NCI-H128 (cell line): ENCODE measurements at regions not wholly inside any gene's neighbourhood (a gene's known extent, or its start where the extent isn't known, plus 50 kb on each side); places are given as distances from the start of the nearest gene placed in this dataset.
"Not testable (repeated sequence)": the region's sequence is repeated elsewhere in the genome, so short reads cannot be mapped to it uniquely, and the experiment has no call there.

Experiments used
- DNase-seq: peaks from one replicate; lab custom pipeline; 2025; ENCODE audit not compliant: unreplicated experiment; lab: John Stamatoyannopoulos, UW

DNA sequence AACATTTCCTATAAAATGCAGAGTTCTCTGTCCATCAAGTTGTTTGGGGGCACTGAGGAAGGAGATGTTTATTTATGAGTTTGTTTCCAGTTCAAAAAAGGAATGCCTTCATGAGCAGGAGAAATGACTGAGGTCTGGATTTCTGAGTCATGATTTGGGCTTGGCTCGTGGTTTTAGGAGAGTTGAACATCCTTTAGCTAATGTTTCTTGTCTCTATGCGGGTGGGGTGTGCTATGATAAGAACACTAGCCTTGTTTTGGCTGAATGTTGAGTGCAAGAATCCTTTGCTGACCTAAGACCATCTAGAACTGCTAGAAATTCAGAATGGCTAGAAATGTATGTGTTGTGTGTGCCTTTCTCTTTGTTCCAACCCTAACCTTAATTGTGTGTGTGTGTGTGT lies 59.1 kb upstream of the NBPF11 start:
- DNase-seq: not testable (repeated sequence)

DNA sequence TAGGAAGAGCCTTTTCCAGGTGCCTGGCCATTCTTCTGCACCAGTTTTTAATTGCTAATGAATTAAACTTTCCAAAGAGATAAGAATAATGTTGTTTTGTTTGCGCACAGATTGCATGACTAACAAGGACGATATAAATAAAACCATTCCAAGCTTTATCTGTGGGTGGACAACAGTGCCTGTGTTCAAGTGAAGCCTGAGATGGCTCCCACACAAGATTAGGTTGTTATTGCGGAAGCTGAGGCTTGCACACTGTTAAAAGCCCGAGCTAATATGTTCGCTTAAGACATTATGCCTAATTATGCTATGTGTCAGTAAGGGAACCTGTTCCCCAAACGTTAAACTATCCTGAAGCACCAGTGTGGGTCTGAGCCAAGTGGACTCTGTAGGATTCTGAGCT lies 58.5 kb upstream of the NBPF11 start:
- not testable (repeated sequence) for DNase-seq

DNA sequence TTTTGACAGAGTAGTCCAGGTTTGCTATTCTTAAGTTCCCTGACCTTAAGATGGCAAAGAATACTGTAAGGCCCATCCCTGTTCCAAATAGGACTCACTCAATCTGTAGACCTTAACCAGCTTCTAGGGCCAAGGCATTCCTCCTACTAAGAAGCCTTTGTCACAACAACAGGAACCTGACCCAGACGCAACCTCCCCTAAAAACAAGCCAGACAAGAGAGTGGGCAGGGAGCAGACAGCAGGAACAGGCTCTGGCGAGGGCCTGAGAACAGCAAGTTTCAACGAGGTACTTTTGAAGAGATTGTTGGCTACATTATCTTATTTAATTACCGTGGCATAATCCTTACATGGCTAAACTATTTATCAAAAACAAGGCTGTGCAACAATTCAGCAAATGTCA lies 58.1 kb upstream of the NBPF11 start:
- DNase-seq: not testable (repeated sequence)

GRCh38 chr1:148202013-148202412 lies 49.9 kb upstream of the NBPF11 start:
- DNase-seq: not testable (repeated sequence)
